Heart left ventricle (tissue), 16 donors: ENCODE measurements at regions not wholly inside any gene's neighbourhood (a gene's known extent, or its start where the extent isn't known, plus 50 kb on each side); places are given as distances from the start of the nearest gene placed in this dataset.

Experiments used
- ATAC-seq, 4 donors: fragments of 200-7000 bp; cut with Tn5 transposase; one replicate each; pipeline ENCODE4 v1.9.1; 2020 to 2022; ENCODE audit warnings: moderate library complexity in 4 of 4, mild to moderate bottlenecking in 3 of 4, moderate number of reproducible peaks in 1 of 4
- DNase-seq, 5 donors: peaks; one replicate each; pipeline ENCODE4 v3.0.0-alpha.2; 2020
- H3K27ac ChIP-seq, 12 donors: fragments of 200-600 bp; sonication (generic) in 4 of 12; one replicate each; pipeline versions ENCODE4 v1.5.0 to v1.8.0; 2016 to 2022; ENCODE audit warnings: mild to moderate bottlenecking in 2 of 12
- H3K27me3 ChIP-seq, 9 donors: fragments of 200-600 bp; sonication (generic) in 2 of 9; one replicate each; pipeline versions ENCODE4 v1.5.1 to v1.8.0; 2016 to 2022; ENCODE audit warnings: mild to moderate bottlenecking in 3 of 9
- H3K36me3 ChIP-seq, 9 donors: fragments of 200-600 bp; sonication (generic) in 2 of 9; one replicate each; pipeline versions ENCODE4 v1.5.0 to v1.8.0; 2018 to 2022; ENCODE audit warnings: mild to moderate bottlenecking in 2 of 9
- H3K4me1 ChIP-seq, 12 donors: fragments of 200-600 bp; sonication (generic) in 4 of 12; one replicate each; pipeline versions ENCODE4 v1.5.0 to v1.8.0; 2016 to 2022; ENCODE audit warnings: mild to moderate bottlenecking in 3 of 12
- H3K4me3 ChIP-seq, 12 donors: fragments of 200-600 bp; sonication (generic) in 4 of 12; one replicate each; pipeline versions ENCODE4 v1.5.0 to v1.8.0; 2017 to 2022; ENCODE audit warnings: mild to moderate bottlenecking in 9 of 12, moderate library complexity in 4 of 12
- H3K9me3 ChIP-seq, 12 donors: fragments of 200-600 bp; sonication (generic) in 4 of 12; one replicate each; pipeline versions ENCODE4 v1.5.0 to v1.8.0; 2016 to 2022; ENCODE audit warnings: mild to moderate bottlenecking in 1 of 12
- POLR2A ChIP-seq, 2 donors: fragments of 450-650 bp; IDR thresholded peaks; one replicate each; pipeline ENCODE4 v1.6.1; 2017; ENCODE audit warnings: antibody characterized with exemption in 2 of 2, mild to moderate bottlenecking in 2 of 2, moderate library complexity in 2 of 2
- WGBS, 4 donors: extraction: QIAGEN DNeasy Blood & Tissue Kit in 2 of 4; methylation state at CpG; one replicate each; pipeline versions ENCODE4 v1.1.5 to v1.1.7; 2013 to 2018; 5-methylcytosine and 5-hydroxymethylcytosine counted together
- intact Hi-C, 10 donors: fragments of 100-400 bp; cut with DNase I; formaldehyde crosslinking; loops; one replicate each; pipeline versions ENCODE4 v1.11.1 to v1.14.2; 2022
- TF ChIP-seq, protein P1 (sequence below), 12 donors: fragments of 200-600 bp; sonication (generic) in 4 of 12; IDR thresholded peaks; one replicate each; pipeline versions ENCODE4 v1.5.0 to v1.8.0; 2018 to 2022; ENCODE audit warnings: antibody characterized with exemption in 12 of 12, mild to moderate bottlenecking in 5 of 12
- donor health status: ischemic (EF 13 %, LVEDD 7.1; RV severe dilation, severe dysfunction).
- donor health status: healthy with polysubstance abuse.
- donor health status: DM: no; HTN: yes; CAD: no.
- donor health status: DM: no; HTN: no; CAD: no.
- donor health status: ischemic (EF 25% LVEDD 6.9; RV normal size, moderate dysfunction).
- donor health status: ischemic (EF 25% LVEDD 5.7; RV mildly dilated, moderate dysfunction).
- donor health status: healthy.
- donor health status: DM: yes; HTN: yes; CAD: no.
- donor health status: ischemic (EF 35%, LVEDD 5.7; RV mildly dilated, moderate dysfunction).
- donor health status: nonischemic (EF 11% LVEDD 7.7; RV severe dilation, severe dysfunction).
- donor health status: DM: yes; HTN: yes; CAD: no.
- donor health status: PGD.
- donor health status: ischemic (EF 29% LVEDD 5.4; RV normal size, mild dysfunction).
- donor health status: nonischemic (EF 23%, LVEDD 6.1; RV moderate dilation, normal function).

DNA sequence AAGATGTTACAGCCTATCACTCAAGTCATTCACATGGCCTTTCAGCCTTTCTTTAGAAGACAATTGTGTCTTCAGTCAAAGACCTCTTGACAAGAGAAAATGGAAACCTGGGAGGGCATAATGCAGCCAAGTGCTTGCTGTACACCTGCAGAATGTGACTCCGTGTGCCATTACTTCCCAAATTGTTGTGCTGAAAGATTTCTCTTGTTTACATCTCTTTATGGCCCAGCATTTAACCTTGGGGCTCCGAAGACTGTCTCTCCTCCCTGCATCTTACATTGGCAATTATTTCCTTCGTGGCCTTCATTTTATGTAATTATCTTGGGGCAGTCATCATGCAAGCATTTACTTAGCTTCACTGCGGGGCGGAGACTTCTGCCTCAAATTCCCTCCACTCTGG lies 287.0 kb downstream of the TCF7L2 start:
- Histone ChIP-seq H3K9me3 (no peaks in the 10 kb centered on the region), H3K36me3 (no peaks in the 10 kb centered on the region), H3K4me1 (peaks cover 0 to 7% (median 0%) of the 10 kb centered on the region in 12 donors), H3K27me3 (peaks cover 0 to 2% (median 0%) of the 10 kb centered on the region in 9 donors), H3K27ac (no peak overlapping the region), H3K4me3 (no peak overlapping the region)
- intact Hi-C loops: no loop called here
- WGBS, 4 donors: 94% methylated on average over 5 of the region's 5 CpGs
- TF ChIP-seq POLR2A (IDR thresholded peaks at IDR 0.05): no peak
- TF ChIP-seq, protein P1, sequence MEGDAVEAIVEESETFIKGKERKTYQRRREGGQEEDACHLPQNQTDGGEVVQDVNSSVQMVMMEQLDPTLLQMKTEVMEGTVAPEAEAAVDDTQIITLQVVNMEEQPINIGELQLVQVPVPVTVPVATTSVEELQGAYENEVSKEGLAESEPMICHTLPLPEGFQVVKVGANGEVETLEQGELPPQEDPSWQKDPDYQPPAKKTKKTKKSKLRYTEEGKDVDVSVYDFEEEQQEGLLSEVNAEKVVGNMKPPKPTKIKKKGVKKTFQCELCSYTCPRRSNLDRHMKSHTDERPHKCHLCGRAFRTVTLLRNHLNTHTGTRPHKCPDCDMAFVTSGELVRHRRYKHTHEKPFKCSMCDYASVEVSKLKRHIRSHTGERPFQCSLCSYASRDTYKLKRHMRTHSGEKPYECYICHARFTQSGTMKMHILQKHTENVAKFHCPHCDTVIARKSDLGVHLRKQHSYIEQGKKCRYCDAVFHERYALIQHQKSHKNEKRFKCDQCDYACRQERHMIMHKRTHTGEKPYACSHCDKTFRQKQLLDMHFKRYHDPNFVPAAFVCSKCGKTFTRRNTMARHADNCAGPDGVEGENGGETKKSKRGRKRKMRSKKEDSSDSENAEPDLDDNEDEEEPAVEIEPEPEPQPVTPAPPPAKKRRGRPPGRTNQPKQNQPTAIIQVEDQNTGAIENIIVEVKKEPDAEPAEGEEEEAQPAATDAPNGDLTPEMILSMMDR (IDR thresholded peaks at IDR 0.05): no peak
- DNase-seq: no peak
- no peak for ATAC-seq

DNA sequence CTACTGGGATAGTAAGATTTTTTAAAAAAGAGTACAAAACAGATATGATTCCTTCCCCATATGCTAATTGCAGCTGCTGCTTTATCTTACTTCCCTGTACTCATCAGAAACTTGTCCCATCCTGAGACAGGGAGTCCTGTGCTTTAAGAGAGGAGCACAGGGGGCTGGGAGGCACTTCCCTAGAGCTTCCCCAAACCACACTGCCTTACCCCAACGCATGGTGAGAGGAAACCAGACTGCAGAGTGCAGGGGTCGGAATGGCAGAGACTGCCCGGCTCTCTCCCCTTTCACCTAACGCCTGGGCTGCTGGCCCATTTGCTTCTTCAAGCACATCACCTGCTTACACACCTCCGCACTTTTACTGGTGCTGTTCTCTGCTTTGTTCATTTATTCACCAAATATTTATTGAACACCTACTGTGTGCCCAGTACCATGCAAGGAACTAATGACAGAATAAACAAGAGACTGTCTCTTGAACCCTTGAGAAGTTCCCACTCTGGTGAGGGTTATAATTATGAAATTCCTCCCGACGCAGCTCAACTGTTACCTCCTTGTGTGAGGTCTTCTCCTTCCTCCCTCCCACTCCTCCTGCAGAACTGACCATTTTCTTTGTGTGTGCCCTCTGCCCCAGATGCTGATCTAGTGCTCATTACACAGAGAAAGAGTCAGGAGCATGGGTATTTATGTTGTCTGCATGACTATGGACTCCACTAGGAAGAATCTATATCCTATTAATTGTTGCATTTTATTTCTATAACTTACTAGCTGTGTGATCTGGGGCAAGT lies 289.7 kb downstream of the TCF7L2 start:
- Histone ChIP-seq H3K4me3 (no peak overlapping the region), H3K9me3 (no peaks in the 10 kb centered on the region), H3K36me3 (no peaks in the 10 kb centered on the region), H3K4me1 (no peaks in the 10 kb centered on the region), H3K27me3 (peaks cover 0 to 2% (median 0%) of the 10 kb centered on the region in 9 donors), H3K27ac (no peak overlapping the region)
- intact Hi-C loops: no loop called here
- no peak for ATAC-seq
- DNase-seq: no peak
- WGBS, 4 donors: 71 to 79% (median 73%) methylated on average over 7 of the region's 7 CpGs
- no peak for TF ChIP-seq POLR2A (IDR thresholded peaks at IDR 0.05)
- TF ChIP-seq, protein P1 (IDR thresholded peaks at IDR 0.05): no peak

GRCh38 chr10:113240736-113241135 lies 290.7 kb downstream of the TCF7L2 start:
- Histone ChIP-seq H3K4me1 (no peaks in the 10 kb centered on the region), H3K9me3 (no peaks in the 10 kb centered on the region), H3K36me3 (no peaks in the 10 kb centered on the region), H3K4me3 (no peak overlapping the region), H3K27ac (no peak overlapping the region), H3K27me3 (peaks cover 0 to 2% (median 0%) of the 10 kb centered on the region in 9 donors)
- intact Hi-C loops: no loop called here
- 87 to 95% (median 93%) methylated on average over 2 of the region's 2 CpGs for WGBS, 4 donors
- ATAC-seq (no peak), DNase-seq (no peak)
- no peak for TF ChIP-seq POLR2A (IDR thresholded peaks at IDR 0.05)
- TF ChIP-seq, protein P1 (IDR thresholded peaks at IDR 0.05): no peak

DNA sequence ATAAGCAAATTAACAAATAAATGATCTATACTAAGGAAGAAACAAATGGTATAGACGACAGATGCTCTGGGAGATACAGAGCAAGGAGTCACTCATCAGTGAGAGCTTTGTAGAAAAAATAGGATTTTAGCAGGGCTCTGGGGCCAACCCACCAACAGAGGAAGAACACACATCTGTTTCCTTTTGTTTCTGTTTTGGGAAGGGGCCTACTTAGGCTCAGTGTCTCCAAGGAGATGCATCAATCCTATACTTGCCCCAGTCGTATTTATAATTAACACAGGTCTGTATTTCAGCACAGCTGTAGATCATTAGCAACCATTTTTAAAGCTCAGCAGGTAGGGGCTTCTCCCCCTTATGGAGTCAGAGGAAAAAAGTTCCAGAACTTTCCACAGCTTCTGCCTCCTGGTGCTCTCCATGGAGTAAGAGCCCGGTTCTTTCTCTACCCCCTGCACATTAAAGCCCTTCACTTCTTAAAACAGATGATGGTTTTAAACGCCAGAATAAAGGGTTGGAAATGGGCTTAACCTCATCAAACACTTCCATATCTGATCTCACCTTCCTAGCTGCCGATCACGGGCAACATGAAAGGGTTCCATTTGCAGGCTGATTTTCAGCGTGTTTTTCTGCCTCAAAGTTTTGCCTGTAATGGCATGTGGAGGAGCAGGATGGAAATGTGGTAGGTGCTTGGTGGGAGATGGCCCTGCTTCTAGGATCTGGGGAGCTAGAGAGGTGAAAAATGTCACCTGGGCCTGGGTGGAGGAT lies 291.7 kb downstream of the TCF7L2 start:
- intact Hi-C loops: no loop called here
- H3K27ac ChIP-seq: no peak overlapping the region
- no peak for ATAC-seq
- no peaks in the 10 kb centered on the region for H3K36me3 ChIP-seq
- WGBS, 4 donors: 70 to 74% (median 72%) methylated on average over 7 of the region's 7 CpGs
- peaks cover 0 to 2% (median 0%) of the 10 kb centered on the region in 9 donors for H3K27me3 ChIP-seq
- H3K9me3 ChIP-seq: no peaks in the 10 kb centered on the region
- H3K4me1 ChIP-seq: no peaks in the 10 kb centered on the region
- no peak for DNase-seq
- H3K4me3 ChIP-seq: no peak overlapping the region
- no peak for TF ChIP-seq POLR2A (IDR thresholded peaks at IDR 0.05)
- TF ChIP-seq, protein P1 (IDR thresholded peaks at IDR 0.05): no peak
